ENCODE measurements at regions not wholly inside any gene's neighbourhood (a gene's known extent, or its start where the extent isn't known, plus 50 kb on each side); places are given as distances from the start of the nearest gene placed in this dataset.

DNA sequence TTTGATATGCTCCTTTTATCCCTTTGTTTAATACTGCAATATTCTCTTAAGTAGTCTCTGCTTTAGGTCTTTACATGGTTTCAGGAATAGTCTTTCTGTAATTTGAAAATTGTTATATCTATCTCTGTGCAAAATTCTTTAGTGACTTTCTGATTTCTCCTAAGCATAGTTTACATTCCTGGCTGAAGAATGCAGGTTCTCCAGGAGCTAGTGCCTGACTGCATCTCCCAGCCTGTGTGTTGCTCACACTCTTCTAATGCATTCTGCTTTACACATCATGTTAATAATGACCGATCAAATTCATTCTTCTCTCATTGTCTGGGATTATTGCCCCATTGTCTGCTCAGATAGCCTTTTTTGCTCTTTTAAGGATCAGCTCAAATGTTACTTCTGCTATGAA, 1349.2 kb downstream of the DSC3 start:
- H3K27ac ChIP-seq = no peak overlapping the region
- no peak for TF ChIP-seq POLR2A (IDR thresholded peaks at IDR 0.05)
- TF ChIP-seq EP300 (IDR thresholded peaks at IDR 0.05) = no peak
- TF ChIP-seq, protein P1, sequence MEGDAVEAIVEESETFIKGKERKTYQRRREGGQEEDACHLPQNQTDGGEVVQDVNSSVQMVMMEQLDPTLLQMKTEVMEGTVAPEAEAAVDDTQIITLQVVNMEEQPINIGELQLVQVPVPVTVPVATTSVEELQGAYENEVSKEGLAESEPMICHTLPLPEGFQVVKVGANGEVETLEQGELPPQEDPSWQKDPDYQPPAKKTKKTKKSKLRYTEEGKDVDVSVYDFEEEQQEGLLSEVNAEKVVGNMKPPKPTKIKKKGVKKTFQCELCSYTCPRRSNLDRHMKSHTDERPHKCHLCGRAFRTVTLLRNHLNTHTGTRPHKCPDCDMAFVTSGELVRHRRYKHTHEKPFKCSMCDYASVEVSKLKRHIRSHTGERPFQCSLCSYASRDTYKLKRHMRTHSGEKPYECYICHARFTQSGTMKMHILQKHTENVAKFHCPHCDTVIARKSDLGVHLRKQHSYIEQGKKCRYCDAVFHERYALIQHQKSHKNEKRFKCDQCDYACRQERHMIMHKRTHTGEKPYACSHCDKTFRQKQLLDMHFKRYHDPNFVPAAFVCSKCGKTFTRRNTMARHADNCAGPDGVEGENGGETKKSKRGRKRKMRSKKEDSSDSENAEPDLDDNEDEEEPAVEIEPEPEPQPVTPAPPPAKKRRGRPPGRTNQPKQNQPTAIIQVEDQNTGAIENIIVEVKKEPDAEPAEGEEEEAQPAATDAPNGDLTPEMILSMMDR (IDR thresholded peaks at IDR 0.05) = no peak
- no peak for TF ChIP-seq POLR2AphosphoS5 (IDR thresholded peaks at IDR 0.05)
- H3K36me3 ChIP-seq = no peaks in the 10 kb centered on the region
- H3K4me1 ChIP-seq = no peaks in the 10 kb centered on the region
- H3K4me3 ChIP-seq = no peak overlapping the region
- H3K9me3 ChIP-seq = no peaks in the 10 kb centered on the region
- 75% methylated on average over 1 of the region's 1 CpG; no CpG with 5 or more reads in 1 of the 2 donors for WGBS, 2 donors (ENCODE audit: low coverage in 1 of 2)
- no peak for ATAC-seq
- no peaks in the 10 kb centered on the region for H3K27me3 ChIP-seq

DNA sequence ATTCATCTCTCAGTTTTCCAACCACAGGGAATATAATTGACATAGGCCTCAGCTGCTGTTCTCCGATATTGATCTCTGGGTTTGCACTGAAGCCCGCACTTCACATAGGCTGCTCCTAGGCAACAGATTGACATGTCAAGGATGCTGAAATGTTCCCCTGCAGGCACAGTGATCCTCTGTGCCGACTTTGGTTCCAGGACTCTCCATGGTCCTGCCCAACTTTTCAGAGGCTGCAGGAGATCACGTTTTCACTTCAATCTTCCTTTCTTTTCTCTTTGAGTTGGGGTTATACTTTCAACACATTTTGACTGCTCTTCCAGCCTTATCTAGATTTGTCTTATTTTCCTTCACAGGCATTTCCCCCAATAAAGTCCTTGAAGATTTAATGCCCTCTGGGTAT, 1361.0 kb downstream of the DSC3 start:
- H3K27ac ChIP-seq = no peak overlapping the region
- H3K27me3 ChIP-seq = no peaks in the 10 kb centered on the region
- no peaks in the 10 kb centered on the region for H3K4me1 ChIP-seq
- no peak for ATAC-seq
- peaks cover 0 to 8% (median 0%) of the 10 kb centered on the region in 3 donors for H3K9me3 ChIP-seq
- H3K36me3 ChIP-seq = no peaks in the 10 kb centered on the region
- TF ChIP-seq POLR2A (IDR thresholded peaks at IDR 0.05) (no peak), EP300 (IDR thresholded peaks at IDR 0.05) (no peak), POLR2AphosphoS5 (IDR thresholded peaks at IDR 0.05) (no peak)
- TF ChIP-seq, protein P1 (IDR thresholded peaks at IDR 0.05) = no peak
- H3K4me3 ChIP-seq = no peak overlapping the region
- 87 to 90% methylated on average over 4 of the region's 4 CpGs for WGBS, 2 donors (ENCODE audit: low coverage in 1 of 2)

DNA sequence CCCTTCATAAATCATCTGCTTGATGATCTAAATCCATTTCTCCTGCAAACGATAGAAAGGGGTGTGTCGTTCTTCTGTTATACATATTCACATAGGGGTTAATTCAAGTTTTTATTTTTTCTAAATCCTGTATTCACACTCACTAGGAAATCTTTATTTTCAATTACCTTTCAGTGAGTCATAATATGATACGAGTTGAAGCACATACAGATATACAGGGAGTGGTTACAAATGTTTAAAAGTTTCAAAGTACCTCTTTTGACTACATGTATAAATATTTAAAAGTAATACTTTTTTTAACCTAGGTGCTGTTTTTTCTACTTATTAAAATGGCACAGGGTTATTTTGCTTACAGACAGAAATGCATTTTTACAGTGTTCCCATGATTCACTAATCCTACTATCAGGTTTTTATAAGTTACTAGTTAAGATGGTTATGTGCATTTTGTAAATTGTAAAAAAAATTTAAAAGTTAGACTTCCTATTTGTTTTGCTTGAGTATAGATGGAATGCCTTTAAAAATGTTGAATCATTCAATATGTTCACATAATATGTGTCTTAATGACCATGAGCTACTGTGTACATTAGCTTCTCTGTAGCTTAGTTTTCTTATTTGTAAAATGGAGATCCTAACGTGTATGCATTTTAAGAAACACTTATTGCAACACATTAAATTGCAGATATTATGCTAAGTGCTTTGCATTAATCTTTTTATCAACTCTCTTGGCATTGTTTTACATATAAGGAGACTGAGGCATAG, 1378.1 kb downstream of the DSC3 start:
- 14 to 24% methylated on average over 4 of the region's 4 CpGs for WGBS, 2 donors (ENCODE audit: low coverage in 1 of 2)
- Histone ChIP-seq H3K27ac (no peak overlapping the region), H3K27me3 (no peaks in the 10 kb centered on the region), H3K9me3 (no peaks in the 10 kb centered on the region), H3K4me1 (no peaks in the 10 kb centered on the region), H3K4me3 (no peak overlapping the region), H3K36me3 (no peaks in the 10 kb centered on the region)
- TF ChIP-seq, protein P1 (IDR thresholded peaks at IDR 0.05) = no peak
- no peak for TF ChIP-seq EP300 (IDR thresholded peaks at IDR 0.05)
- no peak for TF ChIP-seq POLR2AphosphoS5 (IDR thresholded peaks at IDR 0.05)
- TF ChIP-seq POLR2A (IDR thresholded peaks at IDR 0.05) = no peak
- no peak for ATAC-seq

DNA sequence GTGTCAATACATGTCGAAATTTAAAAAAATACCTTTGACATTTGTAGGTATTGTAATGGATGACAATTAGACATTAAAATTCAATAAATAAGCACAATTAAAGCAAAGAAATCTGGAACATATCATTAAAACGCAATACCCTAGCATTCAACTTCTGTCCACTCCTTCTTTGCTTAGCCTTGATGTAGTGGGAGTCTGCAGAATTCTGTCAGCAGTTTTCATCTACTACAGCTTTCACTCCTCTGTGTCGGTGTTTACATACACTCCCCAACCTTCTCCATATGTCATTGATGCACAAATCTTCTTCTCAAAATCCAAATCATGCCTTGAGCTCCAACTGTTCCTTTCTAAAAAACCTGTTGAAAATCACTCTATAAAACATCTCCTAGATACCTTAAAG, 1380.6 kb downstream of the DSC3 start:
- no peak for ATAC-seq
- H3K27me3 ChIP-seq = no peaks in the 10 kb centered on the region
- H3K4me3 ChIP-seq = no peak overlapping the region
- H3K27ac ChIP-seq = no peak overlapping the region
- 64 to 78% methylated on average over 3 of the region's 3 CpGs for WGBS, 2 donors (ENCODE audit: low coverage in 1 of 2)
- no peaks in the 10 kb centered on the region for H3K9me3 ChIP-seq
- no peaks in the 10 kb centered on the region for H3K4me1 ChIP-seq
- no peak for TF ChIP-seq POLR2A (IDR thresholded peaks at IDR 0.05)
- no peaks in the 10 kb centered on the region for H3K36me3 ChIP-seq

DNA sequence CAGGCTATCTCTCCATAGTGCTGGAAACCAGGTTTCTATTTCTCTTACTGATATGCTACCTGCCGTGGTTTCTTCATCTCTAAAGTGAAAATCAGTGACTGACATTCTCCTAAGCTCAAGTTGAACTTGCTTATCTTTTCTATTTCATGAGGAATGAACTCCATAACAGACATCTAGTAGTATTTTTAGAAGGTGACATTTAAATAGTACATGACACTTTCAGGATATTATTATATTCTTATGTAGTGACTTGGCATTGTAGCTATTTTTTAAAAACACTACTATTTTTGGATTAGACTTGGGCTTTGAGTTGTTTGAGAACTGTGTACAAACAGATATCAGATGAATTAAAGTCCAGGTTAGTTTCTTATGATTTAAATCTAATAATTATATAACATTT, 1381.8 kb downstream of the DSC3 start:
- Histone ChIP-seq H3K4me3 (no peak overlapping the region), H3K36me3 (no peaks in the 10 kb centered on the region), H3K27me3 (no peaks in the 10 kb centered on the region), H3K27ac (no peak overlapping the region), H3K9me3 (no peaks in the 10 kb centered on the region), H3K4me1 (no peaks in the 10 kb centered on the region)
- WGBS, 2 donors (ENCODE audit: low coverage in 1 of 2) = 30 to 70% methylated on average over 1 of the region's 1 CpG
- no peak for ATAC-seq
- TF ChIP-seq POLR2A (IDR thresholded peaks at IDR 0.05) = no peak
- no peak for TF ChIP-seq EP300 (IDR thresholded peaks at IDR 0.05)
- TF ChIP-seq, protein P1 (IDR thresholded peaks at IDR 0.05) = no peak
- TF ChIP-seq POLR2AphosphoS5 (IDR thresholded peaks at IDR 0.05) = no peak
